ENCODE measurements at regions not wholly inside any gene's neighbourhood (a gene's known extent, or its start where the extent isn't known, plus 50 kb on each side); places are given as distances from the start of the nearest gene placed in this dataset.
"Not testable (repeated sequence)": the region's sequence is repeated elsewhere in the genome, so short reads cannot be mapped to it uniquely, and the experiment has no call there.

DNA sequence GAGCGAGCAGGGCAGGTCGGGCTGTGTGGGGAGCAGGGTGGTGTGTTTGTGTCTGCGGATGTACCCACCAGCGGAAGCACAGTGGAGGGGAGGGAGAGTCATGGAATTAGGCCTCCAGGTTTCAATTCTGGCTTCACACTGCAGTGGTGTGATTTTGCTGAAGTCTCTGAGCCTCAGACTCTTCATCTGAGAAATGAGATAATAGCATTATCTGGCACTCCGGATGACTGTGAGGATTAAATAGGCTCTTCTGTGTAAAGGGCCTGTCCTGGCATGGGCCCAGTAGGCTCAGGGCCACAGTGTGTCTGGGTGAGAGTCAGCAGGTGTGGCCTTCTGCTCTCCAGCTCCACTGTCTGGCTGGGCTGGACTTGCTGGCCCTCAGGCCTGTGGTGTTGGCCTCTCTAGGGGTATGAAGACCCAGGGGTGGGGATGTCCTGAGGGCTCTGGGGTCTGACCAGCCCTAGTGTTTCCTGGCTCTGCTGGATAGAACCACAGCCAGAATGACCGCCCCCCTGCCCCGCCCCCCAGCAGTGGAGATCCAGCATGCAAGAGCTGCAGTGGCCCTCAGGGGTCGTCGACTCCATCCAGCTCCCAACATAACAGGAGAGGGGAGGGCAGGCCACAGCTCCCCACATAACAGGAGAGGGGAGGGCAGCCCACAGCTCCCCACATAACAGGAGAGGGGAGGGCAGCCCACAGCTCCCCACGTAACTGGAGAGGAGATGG, 178.6 kb downstream of the RPS24 start:
- DNase-seq: no peak

DNA sequence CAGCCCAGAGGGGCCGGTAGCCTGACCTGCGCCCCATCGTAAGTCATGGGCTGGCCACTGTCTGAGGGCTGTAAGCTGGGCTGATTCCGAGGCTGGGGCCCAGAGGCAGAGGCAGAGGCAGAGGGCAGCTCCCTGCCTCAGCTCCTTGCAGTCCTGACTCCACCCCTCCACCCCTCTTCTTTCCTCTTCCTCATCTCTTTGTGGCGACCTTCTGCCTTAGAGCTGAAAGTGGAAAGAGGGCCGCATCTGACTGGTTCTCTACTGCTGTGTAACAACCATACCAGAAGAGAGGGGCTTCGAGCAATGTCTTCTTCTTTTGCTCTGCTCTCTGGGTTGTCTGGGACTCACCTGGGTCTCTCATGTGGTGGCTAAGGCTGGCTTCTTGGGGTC, 179.1 kb downstream of the RPS24 start:
- no peak for DNase-seq

GRCh38 chr10:78214955-78215354, 181.3 kb downstream of the RPS24 start:
- no peak for DNase-seq

DNA sequence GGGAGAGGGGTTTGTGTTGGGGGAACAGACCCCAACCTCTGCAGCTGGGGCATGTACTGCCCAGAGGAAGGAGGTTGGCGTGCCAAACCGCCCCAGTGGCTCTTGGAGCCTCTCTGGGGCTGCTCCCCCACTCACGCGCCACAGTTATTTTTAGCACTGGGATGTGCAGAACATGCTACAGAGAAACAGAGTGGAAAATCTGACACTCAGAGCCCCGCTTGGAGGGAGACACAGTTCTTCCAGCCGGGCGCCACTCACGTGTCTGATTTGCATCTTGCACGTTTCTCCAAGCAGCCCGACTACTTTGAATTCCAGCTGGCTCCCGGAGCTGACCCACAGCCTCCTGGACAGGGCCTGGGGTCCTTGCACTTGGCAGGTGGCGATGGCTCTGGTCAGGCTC, 182.0 kb downstream of the RPS24 start:
- no peak for DNase-seq

GRCh38 chr10:78217336-78217735, 183.7 kb downstream of the RPS24 start:
- DNase-seq: no peak

DNA sequence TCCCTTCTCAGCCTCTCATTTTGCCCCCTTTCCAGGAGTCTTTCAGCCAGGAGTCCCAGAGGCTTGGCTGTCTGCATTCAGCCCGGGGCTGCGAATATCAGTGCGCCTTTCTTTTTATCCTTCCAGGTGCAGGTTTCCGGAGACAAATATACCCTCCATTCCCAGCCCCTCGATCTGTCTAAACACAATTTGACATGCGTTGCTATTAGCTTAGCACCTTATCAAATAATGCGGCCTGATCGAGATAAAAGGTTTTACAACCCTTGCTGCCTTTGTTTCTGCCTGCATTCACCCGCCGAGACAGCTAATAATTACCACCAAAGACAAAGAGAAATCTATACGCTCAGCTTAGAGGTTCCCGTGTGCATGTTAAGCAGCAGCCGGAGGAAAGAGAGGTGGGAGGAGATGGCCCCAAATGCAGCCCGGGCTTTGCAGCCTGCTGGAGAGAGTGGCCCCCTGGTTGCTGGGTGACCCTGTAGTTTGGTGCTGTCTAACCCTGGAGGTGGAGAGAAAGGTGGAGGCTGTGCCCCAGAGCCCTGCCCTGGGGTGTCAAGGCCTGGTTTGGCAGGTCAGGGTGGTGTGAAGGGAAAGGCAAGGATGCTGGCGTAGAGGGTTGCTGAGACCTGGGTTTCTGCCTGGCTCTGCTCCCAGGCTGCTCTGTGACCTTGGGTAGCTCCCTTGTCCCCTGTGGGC, 185.3 kb downstream of the RPS24 start:
- DNase-seq: no peak

- DNase-seq: not testable (repeated sequence)
Measured at GRCh38 chr10:78219568-78219967, 185.9 kb downstream of the RPS24 start.

GRCh38 chr10:78220781-78221180, 187.1 kb downstream of the RPS24 start:
- no peak for DNase-seq

DNA sequence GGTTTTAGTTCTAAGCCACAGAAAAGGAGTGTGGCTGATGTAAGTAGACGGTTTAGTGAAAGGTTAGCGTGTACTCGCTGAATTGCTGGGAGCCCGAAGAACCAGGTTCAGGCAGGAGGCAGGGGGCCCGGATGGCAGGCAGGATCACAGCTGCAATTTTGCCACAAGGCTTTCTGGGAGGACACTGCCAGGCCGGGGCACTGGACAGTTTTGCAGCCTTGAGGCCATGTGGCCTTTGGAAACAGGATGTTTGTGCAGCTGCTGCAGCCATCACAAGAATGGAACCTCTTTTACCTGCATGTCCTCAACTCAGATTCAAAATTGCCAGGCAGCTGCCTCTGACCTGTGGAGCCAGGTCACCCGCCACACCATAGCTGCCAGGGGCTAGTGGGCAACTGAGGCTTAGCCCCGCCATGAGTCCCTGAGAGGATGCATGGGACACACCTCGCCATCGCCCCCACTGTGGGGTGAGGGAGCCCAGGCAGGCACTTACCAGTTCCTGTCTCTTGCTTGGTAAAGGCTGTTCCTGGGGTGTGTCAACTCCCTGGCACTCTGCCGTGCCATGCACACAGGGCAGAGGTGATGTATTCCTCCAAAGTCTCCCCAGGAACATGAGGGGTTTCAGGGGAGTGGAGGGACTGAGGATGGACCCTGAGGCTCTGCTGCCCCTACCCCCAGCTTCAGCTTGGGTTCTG, 188.6 kb downstream of the RPS24 start:
- DNase-seq: no peak

DNA sequence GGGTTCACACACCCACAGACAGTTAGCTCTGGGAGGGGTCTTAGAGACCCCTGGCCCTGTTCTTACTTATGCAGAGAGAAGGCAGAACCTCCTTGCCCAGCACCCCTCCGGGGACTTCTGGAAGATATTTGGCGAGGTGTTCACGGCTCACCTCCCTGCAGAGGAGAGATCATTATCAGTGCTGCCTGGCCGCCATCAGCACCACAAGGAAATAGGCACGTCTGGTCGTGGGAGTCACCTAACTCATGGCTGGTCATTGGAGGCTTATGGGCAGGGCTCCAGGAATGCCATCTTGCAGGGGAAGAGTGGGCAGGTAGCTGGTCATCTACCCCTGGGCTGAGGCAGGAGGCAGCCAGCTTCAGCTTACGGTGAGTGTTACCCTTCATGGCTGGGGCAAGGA, 189.4 kb downstream of the RPS24 start:
- DNase-seq: no peak

GRCh38 chr10:78224602-78225001, 190.9 kb downstream of the RPS24 start:
- DNase-seq: no peak

- DNase-seq: no peak
Measured at GRCh38 chr10:78225594-78225993, 191.9 kb downstream of the RPS24 start.

DNA sequence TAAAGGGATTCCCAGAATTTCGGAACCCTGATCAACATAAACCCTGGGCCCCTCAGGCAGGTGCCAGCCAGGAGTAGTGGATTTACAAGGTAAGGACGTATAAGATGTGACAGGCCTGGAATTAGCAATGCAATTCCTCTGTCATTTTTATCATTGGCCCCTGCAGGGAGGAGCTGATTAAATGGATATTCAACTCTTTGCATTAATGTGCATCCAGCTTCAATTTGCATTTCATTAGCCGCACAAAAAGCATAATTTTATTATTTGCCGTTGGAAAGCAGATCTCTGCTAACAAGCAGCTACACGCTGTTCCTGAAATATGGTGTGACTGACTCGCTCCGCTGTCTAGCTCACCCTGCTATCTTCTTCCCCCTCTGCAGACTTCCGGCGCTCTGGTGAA, 195.8 kb downstream of the RPS24 start:
- no peak for DNase-seq

DNA sequence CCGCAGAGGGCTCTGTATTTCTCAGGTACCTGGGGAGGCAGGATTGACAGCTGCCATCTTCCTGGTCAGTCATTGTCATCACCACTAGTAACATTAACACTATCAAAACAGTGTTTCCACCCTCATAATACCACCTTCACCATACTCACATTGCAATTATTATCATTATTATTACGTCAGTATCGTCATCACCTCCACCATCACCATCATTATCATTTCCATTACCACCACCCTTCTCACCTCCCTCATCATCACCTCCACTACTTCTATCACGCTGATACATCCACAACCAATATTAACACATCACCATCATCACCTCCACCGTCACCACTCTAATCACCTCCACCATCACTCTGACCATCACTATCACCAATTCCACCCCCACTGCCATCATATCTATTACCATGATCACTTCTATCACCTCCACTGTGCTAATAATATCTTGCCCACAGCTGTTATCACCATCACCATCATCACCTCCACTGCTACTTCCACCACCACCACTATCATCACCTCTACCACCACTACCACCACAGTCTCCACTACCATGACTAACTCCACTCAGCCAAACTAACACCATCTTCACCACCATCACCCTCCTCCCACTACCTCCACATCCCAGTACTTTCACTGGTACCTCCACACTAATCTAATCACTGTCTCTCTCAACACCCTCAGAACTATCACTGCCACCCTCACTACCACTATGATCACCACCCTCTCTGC, 196.4 kb downstream of the RPS24 start:
- no peak for DNase-seq

DNA sequence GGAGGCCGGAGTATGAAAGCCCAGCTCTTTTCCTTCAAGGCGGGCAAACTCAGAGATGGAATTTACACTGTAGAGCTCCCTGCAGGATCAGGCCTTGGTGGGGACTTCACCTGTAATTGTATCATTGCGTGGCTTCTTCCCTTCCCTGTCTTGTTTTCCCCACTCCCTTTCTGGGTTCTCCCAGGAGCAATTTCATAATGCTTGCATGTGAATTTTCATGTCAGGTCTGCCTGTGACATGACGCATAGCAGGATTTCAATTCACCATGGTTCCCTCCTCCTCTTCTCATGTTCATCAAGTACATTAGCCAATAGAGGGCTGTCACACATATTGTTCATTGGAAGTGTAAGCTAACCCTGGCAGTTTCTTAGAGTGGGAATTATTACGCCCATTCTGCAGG, 197.7 kb downstream of the RPS24 start:
- no peak for DNase-seq

DNA sequence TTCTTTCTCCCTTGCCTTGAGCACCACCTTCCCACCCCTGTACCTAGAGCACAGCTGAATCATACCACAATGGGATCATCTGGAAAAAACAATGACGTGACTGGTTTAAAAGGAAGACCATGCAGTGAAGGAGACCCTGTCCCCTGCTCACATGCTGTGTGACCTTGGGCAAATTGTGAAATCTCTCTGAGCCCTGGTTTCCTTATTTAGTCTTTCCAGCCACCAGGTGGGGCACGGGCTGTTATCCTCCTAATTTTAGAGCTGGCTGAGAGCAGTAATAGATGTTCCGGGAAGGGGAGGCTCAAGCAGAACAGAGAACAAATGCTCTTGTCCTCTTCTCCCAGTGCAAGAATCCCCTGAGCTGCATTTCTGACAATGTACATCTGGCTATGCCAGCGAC, 198.3 kb downstream of the RPS24 start:
- no peak for DNase-seq

DNA sequence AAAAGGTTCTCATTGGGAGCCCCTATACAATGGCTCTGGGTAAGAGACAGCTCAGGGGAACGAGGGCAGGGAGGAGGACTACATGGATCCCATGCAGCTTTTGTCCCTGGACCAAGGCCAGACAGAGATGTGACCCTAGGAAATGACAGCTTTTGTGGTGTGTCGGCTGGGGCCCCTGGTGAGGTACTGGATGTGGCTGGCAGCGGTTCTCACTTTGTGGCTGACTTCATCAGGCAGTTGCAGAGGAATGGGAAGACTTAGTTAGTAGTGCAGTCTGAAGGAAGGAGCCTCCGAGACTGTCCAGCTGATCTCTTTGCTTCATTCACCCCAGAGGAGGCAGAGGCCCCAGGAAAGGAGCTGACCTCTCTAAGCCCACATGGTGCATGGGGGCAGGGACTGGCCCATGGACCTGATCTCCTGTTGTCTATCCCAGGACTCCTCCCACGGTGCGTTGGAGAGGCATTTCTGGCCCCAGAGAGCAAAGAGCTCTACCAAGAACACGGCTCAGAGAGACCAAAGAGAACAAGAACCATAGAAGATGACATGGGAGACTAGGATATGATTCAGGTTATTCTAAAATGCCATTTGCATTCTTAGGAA, 202.9 kb downstream of the RPS24 start:
- DNase-seq: no peak

GRCh38 chr10:78237951-78238350, 204.3 kb downstream of the RPS24 start:
- not testable (repeated sequence) for DNase-seq

DNA sequence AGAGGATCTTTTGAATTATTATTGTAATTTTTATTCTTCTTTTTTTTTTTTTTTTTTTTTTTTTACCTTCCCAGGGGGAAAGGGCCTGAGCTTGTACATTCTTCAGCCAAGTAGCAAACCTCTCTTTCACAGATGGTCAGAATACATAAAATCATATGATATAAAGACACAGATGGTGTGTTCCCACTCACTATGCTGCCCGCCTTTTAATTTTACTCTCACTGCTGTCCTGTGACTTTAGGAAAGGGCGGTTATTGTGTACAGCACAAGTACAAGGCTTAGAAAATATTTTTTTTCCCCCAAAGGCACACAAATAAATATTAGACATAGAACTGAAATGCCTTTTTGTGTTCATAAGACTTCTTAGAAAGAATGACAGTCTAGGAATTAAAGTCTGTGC, 213.6 kb downstream of the RPS24 start:
- DNase-seq: no peak

GRCh38 chr10:78247821-78248220, 214.2 kb downstream of the RPS24 start:
- DNase-seq: no peak

DNA sequence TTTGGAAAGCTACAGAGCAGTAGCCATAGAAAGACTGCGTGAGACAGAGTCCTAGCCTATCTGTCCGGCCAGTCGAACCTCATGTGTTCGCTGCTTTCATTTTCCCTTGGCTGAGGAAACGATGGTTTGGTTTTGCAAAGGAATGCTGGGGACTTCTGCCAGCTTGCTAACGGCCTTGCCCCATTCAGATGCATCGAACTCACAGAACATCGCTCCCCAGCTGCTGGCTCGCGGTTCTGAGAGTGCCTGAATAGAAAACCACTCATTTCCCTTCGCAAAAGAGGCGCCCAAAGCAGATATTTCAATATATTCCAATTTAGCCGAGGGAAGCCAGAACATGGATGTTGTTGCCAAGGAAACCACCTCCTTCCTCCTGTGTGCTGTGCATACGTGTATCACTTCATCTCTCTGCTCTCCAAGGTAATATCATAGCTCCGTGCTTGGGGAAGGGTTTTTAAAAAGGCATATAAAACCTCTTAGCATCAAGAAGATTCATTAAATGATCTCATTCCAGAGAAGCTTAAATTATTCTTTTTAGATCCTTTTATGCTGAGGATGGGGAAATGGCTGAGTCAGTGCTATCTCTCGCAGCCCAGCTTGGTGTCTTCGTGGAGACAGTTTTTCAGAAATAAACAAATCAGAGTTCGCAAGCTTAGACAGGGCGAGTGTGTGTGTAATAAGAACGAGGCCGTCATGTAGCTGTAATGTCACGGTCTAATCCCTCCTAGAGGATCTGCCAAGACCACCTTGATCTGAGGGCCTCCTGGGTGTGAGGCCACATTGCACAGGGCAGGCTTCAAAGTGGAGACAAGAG, 215.2 kb downstream of the RPS24 start:
- no peak for DNase-seq

DNA sequence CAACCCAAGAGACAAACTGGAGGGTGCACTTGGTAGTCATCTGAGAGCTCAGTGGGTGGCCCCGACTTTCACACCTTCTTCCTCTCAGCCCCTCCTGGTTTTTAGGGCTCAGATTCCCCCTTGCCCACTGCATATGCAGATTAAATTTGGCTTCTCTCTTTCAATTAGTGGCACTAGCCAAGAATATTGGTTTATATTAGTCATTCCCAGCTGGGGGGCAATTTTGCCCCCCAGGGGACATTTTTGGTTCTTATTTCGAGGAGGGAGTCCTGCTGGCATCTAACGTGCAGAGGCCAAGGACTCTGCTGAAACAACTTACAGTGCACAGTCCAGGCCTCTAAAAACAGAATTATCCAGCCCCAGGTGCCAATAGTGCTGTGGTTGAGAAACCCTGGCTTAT, 216.0 kb downstream of the RPS24 start:
- DNase-seq: no peak
